ENCODE measurements at regions not wholly inside any gene's neighbourhood (a gene's known extent, or its start where the extent isn't known, plus 50 kb on each side); places are given as distances from the start of the nearest gene placed in this dataset.

GRCh38 chr12:113676117-113676516 is 204.4 kb upstream of the LHX5 start:
- Histone ChIP-seq H3K9me3 (ENCODE audit: control insufficient read depth in 2 of 3, insufficient read depth in 1 of 3, low read length in 3 of 3) (no peaks in the 10 kb centered on the region), H3K27ac (ENCODE audit: low read depth in 2 of 2, low read length in 2 of 2) (no peak overlapping the region), H3K4me1 (ENCODE audit: control insufficient read depth in 2 of 3, insufficient read depth in 2 of 3, low read depth in 1 of 3, low read length in 3 of 3) (no peaks in the 10 kb centered on the region), H3K27me3 (ENCODE audit: control insufficient read depth, insufficient read depth, low read length) (peaks cover 9% of the 10 kb centered on the region), H3K36me3 (ENCODE audit: control insufficient read depth in 2 of 3, insufficient read depth in 3 of 3, low read length in 3 of 3) (no peaks in the 10 kb centered on the region), H3K9ac (ENCODE audit: low read length in 3 of 3) (no peak overlapping the region), H3K4me3 (ENCODE audit: low read length in 3 of 3) (no peak overlapping the region)
- DNase-seq (no peak), FAIRE-seq (no peak)
- intact Hi-C loops (cut with DNase I) = no loop called here
- TF ChIP-seq, protein P1, sequence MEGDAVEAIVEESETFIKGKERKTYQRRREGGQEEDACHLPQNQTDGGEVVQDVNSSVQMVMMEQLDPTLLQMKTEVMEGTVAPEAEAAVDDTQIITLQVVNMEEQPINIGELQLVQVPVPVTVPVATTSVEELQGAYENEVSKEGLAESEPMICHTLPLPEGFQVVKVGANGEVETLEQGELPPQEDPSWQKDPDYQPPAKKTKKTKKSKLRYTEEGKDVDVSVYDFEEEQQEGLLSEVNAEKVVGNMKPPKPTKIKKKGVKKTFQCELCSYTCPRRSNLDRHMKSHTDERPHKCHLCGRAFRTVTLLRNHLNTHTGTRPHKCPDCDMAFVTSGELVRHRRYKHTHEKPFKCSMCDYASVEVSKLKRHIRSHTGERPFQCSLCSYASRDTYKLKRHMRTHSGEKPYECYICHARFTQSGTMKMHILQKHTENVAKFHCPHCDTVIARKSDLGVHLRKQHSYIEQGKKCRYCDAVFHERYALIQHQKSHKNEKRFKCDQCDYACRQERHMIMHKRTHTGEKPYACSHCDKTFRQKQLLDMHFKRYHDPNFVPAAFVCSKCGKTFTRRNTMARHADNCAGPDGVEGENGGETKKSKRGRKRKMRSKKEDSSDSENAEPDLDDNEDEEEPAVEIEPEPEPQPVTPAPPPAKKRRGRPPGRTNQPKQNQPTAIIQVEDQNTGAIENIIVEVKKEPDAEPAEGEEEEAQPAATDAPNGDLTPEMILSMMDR (IDR thresholded peaks at IDR 0.05; ENCODE audit: borderline replicate concordance, extremely low read depth, insufficient read depth) = no peak

- Histone ChIP-seq H3K9ac (ENCODE audit: low read length in 3 of 3) (no peak overlapping the region), H3K4me3 (ENCODE audit: low read length in 3 of 3) (no peak overlapping the region), H3K9me3 (ENCODE audit: control insufficient read depth in 2 of 3, insufficient read depth in 1 of 3, low read length in 3 of 3) (no peaks in the 10 kb centered on the region), H3K36me3 (ENCODE audit: control insufficient read depth in 2 of 3, insufficient read depth in 3 of 3, low read length in 3 of 3) (no peaks in the 10 kb centered on the region), H3K4me1 (ENCODE audit: control insufficient read depth in 2 of 3, insufficient read depth in 2 of 3, low read depth in 1 of 3, low read length in 3 of 3) (no peaks in the 10 kb centered on the region), H3K27ac (ENCODE audit: low read depth in 2 of 2, low read length in 2 of 2) (no peak overlapping the region), H3K27me3 (ENCODE audit: control insufficient read depth, insufficient read depth, low read length) (peaks cover 14% of the 10 kb centered on the region)
- intact Hi-C loops (cut with DNase I) = no loop called here
- DNase-seq = no peak
- TF ChIP-seq, protein P1 (IDR thresholded peaks at IDR 0.05; ENCODE audit: borderline replicate concordance, extremely low read depth, insufficient read depth) = no peak
- no peak for FAIRE-seq
Observed at GRCh38 chr12:113674996-113675395, 203.3 kb upstream of the LHX5 start.

DNA sequence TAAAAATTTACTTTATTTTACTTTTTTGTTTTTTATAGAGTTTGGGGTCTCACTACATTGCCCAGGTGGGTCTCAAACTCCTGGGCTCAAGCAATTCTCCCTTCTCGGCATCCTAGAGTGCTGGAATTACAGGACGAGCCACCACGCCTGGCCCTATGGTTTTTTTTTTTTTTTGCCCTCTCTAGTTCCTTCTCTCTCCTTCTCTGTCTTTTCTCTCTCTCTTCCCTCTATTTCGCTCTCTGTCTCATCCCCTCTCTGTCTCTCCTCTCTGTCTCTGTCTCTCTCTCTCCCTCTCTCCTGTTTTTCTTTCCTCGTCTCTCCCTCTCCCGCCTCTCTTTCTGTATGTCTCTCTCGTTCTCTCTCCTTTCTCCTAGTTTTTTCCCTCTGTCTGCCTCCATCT is 202.6 kb upstream of the LHX5 start:
- H3K9ac ChIP-seq (ENCODE audit: low read length in 3 of 3) = no peak overlapping the region
- FAIRE-seq (no peak), DNase-seq (no peak)
- H3K27ac ChIP-seq (ENCODE audit: low read depth in 2 of 2, low read length in 2 of 2) = no peak overlapping the region
- H3K36me3 ChIP-seq (ENCODE audit: control insufficient read depth in 2 of 3, insufficient read depth in 3 of 3, low read length in 3 of 3) = no peaks in the 10 kb centered on the region
- no peaks in the 10 kb centered on the region for H3K9me3 ChIP-seq (ENCODE audit: control insufficient read depth in 2 of 3, insufficient read depth in 1 of 3, low read length in 3 of 3)
- intact Hi-C loops (cut with DNase I) = no loop called here
- no peaks in the 10 kb centered on the region for H3K4me1 ChIP-seq (ENCODE audit: control insufficient read depth in 2 of 3, insufficient read depth in 2 of 3, low read depth in 1 of 3, low read length in 3 of 3)
- H3K4me3 ChIP-seq (ENCODE audit: low read length in 3 of 3) = no peak overlapping the region
- TF ChIP-seq, protein P1 (IDR thresholded peaks at IDR 0.05; ENCODE audit: borderline replicate concordance, extremely low read depth, insufficient read depth) = no peak
- peaks cover 17% of the 10 kb centered on the region for H3K27me3 ChIP-seq (ENCODE audit: control insufficient read depth, insufficient read depth, low read length)

Measured in kidney (tissue), 13 donors.